Esophagus muscularis mucosa (tissue), 3 donors: ENCODE measurements at regions not wholly inside any gene's neighbourhood (a gene's known extent, or its start where the extent isn't known, plus 50 kb on each side); places are given as distances from the start of the nearest gene placed in this dataset.

ENCODE experiments used
- EP300 ChIP-seq: sonication (generic); formaldehyde crosslinking; IDR thresholded peaks from one replicate; pipeline ENCODE4 v1.6.1; 2017; ENCODE audit warnings: antibody characterized with exemption
- TF ChIP-seq, protein P1 (sequence below), 3 experiments: fragments of 200-600 bp in 2 of 3; fragments of 450-650 bp in 1 of 3; sonication (generic) in 2 of 3; IDR thresholded peaks; one replicate each; pipeline ENCODE4 v1.5.1; 2017 to 2019; ENCODE audit warnings: antibody characterized with exemption in 3 of 3, mild to moderate bottlenecking in 2 of 3, moderate library complexity in 1 of 3

DNA sequence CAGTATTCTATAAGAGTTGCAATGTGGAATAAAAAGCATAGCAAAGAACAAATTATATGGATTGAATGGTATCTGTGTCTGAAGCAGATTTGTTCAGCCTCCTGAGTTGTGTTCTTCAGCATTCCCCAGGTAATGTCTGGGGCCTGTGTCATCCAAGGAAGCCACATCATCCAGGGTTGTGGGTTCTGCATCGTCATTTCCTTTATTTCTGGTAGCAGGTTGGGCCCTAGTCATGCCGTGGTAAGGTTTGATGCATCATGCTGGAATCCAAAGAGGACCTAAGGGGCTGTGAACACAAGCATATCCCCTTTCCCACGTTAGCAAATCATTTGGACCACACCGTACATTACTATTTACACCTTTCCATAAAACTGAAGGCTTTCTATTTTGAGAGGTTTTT lies 131.0 kb upstream of the ZNF91 start:
- TF ChIP-seq, protein P1, sequence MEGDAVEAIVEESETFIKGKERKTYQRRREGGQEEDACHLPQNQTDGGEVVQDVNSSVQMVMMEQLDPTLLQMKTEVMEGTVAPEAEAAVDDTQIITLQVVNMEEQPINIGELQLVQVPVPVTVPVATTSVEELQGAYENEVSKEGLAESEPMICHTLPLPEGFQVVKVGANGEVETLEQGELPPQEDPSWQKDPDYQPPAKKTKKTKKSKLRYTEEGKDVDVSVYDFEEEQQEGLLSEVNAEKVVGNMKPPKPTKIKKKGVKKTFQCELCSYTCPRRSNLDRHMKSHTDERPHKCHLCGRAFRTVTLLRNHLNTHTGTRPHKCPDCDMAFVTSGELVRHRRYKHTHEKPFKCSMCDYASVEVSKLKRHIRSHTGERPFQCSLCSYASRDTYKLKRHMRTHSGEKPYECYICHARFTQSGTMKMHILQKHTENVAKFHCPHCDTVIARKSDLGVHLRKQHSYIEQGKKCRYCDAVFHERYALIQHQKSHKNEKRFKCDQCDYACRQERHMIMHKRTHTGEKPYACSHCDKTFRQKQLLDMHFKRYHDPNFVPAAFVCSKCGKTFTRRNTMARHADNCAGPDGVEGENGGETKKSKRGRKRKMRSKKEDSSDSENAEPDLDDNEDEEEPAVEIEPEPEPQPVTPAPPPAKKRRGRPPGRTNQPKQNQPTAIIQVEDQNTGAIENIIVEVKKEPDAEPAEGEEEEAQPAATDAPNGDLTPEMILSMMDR (IDR thresholded peaks at IDR 0.05) = no peak
- TF ChIP-seq EP300 = no peak
